PC-3 (cell line): ENCODE measurements at regions not wholly inside any gene's neighbourhood (a gene's known extent, or its start where the extent isn't known, plus 50 kb on each side); places are given as distances from the start of the nearest gene placed in this dataset.

Source experiments
- EZH2 ChIP-seq: fragments of 300-600 bp; sonication (generic); IDR thresholded peaks from one replicate; pipeline ENCODE4 v1.6.1; 2017; ENCODE audit warnings: antibody characterized with exemption, mild to moderate bottlenecking, low read length; ENCODE audit not compliant: unreplicated experiment
- TF ChIP-seq, protein P1 (sequence below): fragments of 300-600 bp; sonication (generic); conservative IDR thresholded peaks from 2 replicates; pipeline ENCODE4 v1.5.1; 2017; ENCODE audit warnings: antibody characterized with exemption, low read depth, mild to moderate bottlenecking, low read length

DNA sequence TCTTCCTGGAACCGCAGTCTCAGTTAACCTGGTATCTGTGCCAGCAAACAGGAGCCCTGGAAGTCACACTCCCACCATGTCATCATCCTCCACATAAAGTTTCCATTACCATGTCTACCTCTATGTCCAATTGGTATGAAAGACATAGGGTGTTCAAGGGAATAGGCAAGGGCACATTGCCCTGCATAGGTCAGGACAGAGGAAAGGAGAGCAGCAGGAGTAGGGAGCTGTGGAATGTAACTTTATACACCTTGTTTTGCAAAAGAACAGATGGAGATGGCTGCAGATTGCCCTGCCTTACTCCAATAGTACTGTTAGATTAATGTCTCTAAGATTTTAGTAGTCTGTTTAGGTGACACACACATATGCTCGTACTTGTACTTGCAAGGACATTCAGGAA, 1056.4 kb downstream of the NTRK3 start:
- TF ChIP-seq, protein P1, sequence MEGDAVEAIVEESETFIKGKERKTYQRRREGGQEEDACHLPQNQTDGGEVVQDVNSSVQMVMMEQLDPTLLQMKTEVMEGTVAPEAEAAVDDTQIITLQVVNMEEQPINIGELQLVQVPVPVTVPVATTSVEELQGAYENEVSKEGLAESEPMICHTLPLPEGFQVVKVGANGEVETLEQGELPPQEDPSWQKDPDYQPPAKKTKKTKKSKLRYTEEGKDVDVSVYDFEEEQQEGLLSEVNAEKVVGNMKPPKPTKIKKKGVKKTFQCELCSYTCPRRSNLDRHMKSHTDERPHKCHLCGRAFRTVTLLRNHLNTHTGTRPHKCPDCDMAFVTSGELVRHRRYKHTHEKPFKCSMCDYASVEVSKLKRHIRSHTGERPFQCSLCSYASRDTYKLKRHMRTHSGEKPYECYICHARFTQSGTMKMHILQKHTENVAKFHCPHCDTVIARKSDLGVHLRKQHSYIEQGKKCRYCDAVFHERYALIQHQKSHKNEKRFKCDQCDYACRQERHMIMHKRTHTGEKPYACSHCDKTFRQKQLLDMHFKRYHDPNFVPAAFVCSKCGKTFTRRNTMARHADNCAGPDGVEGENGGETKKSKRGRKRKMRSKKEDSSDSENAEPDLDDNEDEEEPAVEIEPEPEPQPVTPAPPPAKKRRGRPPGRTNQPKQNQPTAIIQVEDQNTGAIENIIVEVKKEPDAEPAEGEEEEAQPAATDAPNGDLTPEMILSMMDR, result no peak
- no peak for TF ChIP-seq EZH2
